SU-DHL-6 (cell line): ENCODE measurements at regions not wholly inside any gene's neighbourhood (a gene's known extent, or its start where the extent isn't known, plus 50 kb on each side); places are given as distances from the start of the nearest gene placed in this dataset.

Experiments used
- H2AFZ ChIP-seq: fragments of 200-600 bp; sonication (generic); 2 replicates; pipeline ENCODE4 v1.6.1; 2014; ENCODE audit warnings: low read depth, mild to moderate bottlenecking, moderate library complexity, mixed read lengths, antibody characterized with exemption, low read length; ENCODE audit not compliant: severe bottlenecking
- H3F3A ChIP-seq: fragments of 200-600 bp; shearing (Covaris generic); 2 replicates; pipeline ENCODE4 v1.6.0; 2016; ENCODE audit warnings: antibody characterized with exemption, mild to moderate bottlenecking; ENCODE audit not compliant: insufficient read depth
- H3K27ac ChIP-seq: fragments of 200-600 bp; sonication (generic); 2 replicates; pipeline ENCODE4 v1.5.1; 2016; ENCODE audit warnings: low read depth, mild to moderate bottlenecking, low read length, moderate library complexity, mixed read lengths
- H3K27me3 ChIP-seq: fragments of 200-600 bp; sonication (generic), shearing (Covaris generic); 2 replicates; pipeline ENCODE4 v1.6.0; 2014; ENCODE audit warnings: mild to moderate bottlenecking, low read length
- H3K36me3 ChIP-seq: fragments of 200-600 bp; sonication (generic); 2 replicates; pipeline ENCODE4 v1.6.1; 2014; ENCODE audit warnings: mild to moderate bottlenecking, low read length, mixed read lengths
- H3K4me2 ChIP-seq: fragments of 300-600, 200-600 bp; shearing (Covaris generic), sonication (generic); 2 replicates; pipeline ENCODE4 v1.6.0; 2014; ENCODE audit warnings: low read length, low read depth, mild to moderate bottlenecking; ENCODE audit not compliant: poor library complexity, severe bottlenecking
- H3K4me3 ChIP-seq: fragments of 200-600 bp; sonication (generic); 2 replicates; pipeline ENCODE4 v1.5.1; 2014; ENCODE audit warnings: antibody characterized with exemption, low read length, mild to moderate bottlenecking, mixed read lengths; ENCODE audit not compliant: insufficient read depth, poor library complexity, severe bottlenecking
- H3K79me2 ChIP-seq: fragments of 200-600 bp; sonication (generic); 2 replicates; pipeline ENCODE4 v1.6.1; 2014; ENCODE audit warnings: mild to moderate bottlenecking, low read length, moderate library complexity; ENCODE audit not compliant: insufficient read depth
- H3K9ac ChIP-seq: fragments of 200-600 bp; sonication (generic); 2 replicates; pipeline ENCODE4 v1.7.0; 2014; ENCODE audit warnings: mild to moderate bottlenecking, low read length
- H3K9me2 ChIP-seq: fragments of 200-600 bp; sonication (generic); replicated peaks from 2 replicates; pipeline ENCODE4 v1.6.1; 2014; ENCODE audit warnings: low read length; ENCODE audit not compliant: insufficient read depth
- H3K9me3 ChIP-seq: fragments of 200-600 bp; sonication (generic); 2 replicates; pipeline ENCODE4 v1.6.1; 2014; ENCODE audit warnings: low read length, mixed read lengths; ENCODE audit not compliant: insufficient read depth
- H4K20me1 ChIP-seq: fragments of 200-600 bp; sonication (generic); 2 replicates; pipeline ENCODE4 v1.6.1; 2014; ENCODE audit warnings: low read depth, mild to moderate bottlenecking, antibody characterized with exemption, low read length, moderate library complexity, mixed read lengths
- CTCF ChIP-seq: fragments of 200-600 bp; sonication (generic); IDR thresholded peaks from one replicate; pipeline ENCODE4 v1.5.1; 2017; ENCODE audit warnings: antibody characterized with exemption, mild to moderate bottlenecking, low read length, moderate library complexity; ENCODE audit not compliant: insufficient read depth, poor library complexity, severe bottlenecking
- EZH2phosphoT487 ChIP-seq: fragments of 200-600 bp; sonication (generic), shearing (Covaris generic); conservative IDR thresholded peaks from 2 replicates; pipeline ENCODE4 v1.6.1; 2018; ENCODE audit warnings: mild to moderate bottlenecking, antibody characterized with exemption, low read length, moderate library complexity, mixed read lengths

- no peaks in the 10 kb centered on the region for H3K79me2 ChIP-seq
- no peak overlapping the region for H3K9ac ChIP-seq
- H3K9me3 ChIP-seq, result no peaks in the 10 kb centered on the region
- H4K20me1 ChIP-seq, result no peaks in the 10 kb centered on the region
- no peak overlapping the region for H3K27ac ChIP-seq
- H3K4me3 ChIP-seq, result no peak overlapping the region
- H3K4me2 ChIP-seq, result no peak overlapping the region
- no peaks in the 10 kb centered on the region for H3K36me3 ChIP-seq
- H2AFZ ChIP-seq, result no peak overlapping the region
- H3K27me3 ChIP-seq, result no peaks in the 10 kb centered on the region
- TF ChIP-seq EZH2phosphoT487 (no peak), CTCF (no peak)
- H3F3A ChIP-seq, result no peaks in the 10 kb centered on the region
- no peaks in the 10 kb centered on the region for H3K9me2 ChIP-seq
Measured at GRCh38 chr10:131006458-131007256, 304.9 kb downstream of the TCERG1L start.

GRCh38 chr10:131009791-131010190, 301.7 kb downstream of the TCERG1L start:
- no peak overlapping the region for H3K27ac ChIP-seq
- H3K4me3 ChIP-seq, result no peak overlapping the region
- H2AFZ ChIP-seq, result no peak overlapping the region
- no peaks in the 10 kb centered on the region for H3F3A ChIP-seq
- H3K79me2 ChIP-seq, result no peaks in the 10 kb centered on the region
- H3K9me2 ChIP-seq, result no peaks in the 10 kb centered on the region
- TF ChIP-seq EZH2phosphoT487 (no peak), CTCF (no peak)
- no peak overlapping the region for H3K4me2 ChIP-seq
- no peaks in the 10 kb centered on the region for H3K36me3 ChIP-seq
- no peaks in the 10 kb centered on the region for H3K27me3 ChIP-seq
- H4K20me1 ChIP-seq, result no peaks in the 10 kb centered on the region
- no peak overlapping the region for H3K9ac ChIP-seq
- H3K9me3 ChIP-seq, result no peaks in the 10 kb centered on the region

GRCh38 chr10:131010965-131011575, 300.5 kb downstream of the TCERG1L start:
- Histone ChIP-seq H3F3A (no peaks in the 10 kb centered on the region), H3K9ac (no peak overlapping the region), H2AFZ (no peak overlapping the region), H3K79me2 (no peaks in the 10 kb centered on the region), H4K20me1 (no peaks in the 10 kb centered on the region), H3K4me2 (no peak overlapping the region), H3K27ac (no peak overlapping the region), H3K4me3 (no peak overlapping the region), H3K36me3 (no peaks in the 10 kb centered on the region), H3K27me3 (no peaks in the 10 kb centered on the region), H3K9me3 (no peaks in the 10 kb centered on the region), H3K9me2 (no peaks in the 10 kb centered on the region)
- TF ChIP-seq EZH2phosphoT487 (no peak), CTCF (no peak)
